Suppressor macrophage treated with lipopolysaccharide for 4 hours (primary cell): ENCODE measurements at regions not wholly inside any gene's neighbourhood (a gene's known extent, or its start where the extent isn't known, plus 50 kb on each side); places are given as distances from the start of the nearest gene placed in this dataset.

ENCODE experiments used
- DNase-seq: peaks from one replicate; pipeline ENCODE4 v3.0.0-alpha.2; 2020

DNA sequence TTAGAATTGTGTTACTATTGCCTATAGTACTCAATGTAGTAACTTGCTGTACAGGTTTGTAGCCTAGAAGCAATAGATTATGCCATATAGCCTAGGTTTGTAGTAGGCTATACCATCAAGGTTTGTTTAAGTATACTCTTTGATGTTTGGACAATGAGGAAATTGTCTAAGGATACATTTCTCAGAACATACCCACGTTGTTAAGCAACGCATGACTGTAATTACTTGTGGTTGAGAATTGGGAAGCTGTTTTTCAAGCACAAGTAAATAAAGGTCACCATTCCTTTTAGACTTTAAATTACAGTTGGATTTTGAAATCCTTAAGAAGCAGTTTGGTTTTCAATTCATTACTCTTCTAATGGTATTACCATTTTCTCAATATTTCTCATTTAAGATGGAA lies 89.8 kb upstream of the KCNH7 start:
- DNase-seq: peak; percentile 28

GRCh38 chr2:162926907-162927306 lies 88.3 kb upstream of the KCNH7 start:
- no peak for DNase-seq

DNA sequence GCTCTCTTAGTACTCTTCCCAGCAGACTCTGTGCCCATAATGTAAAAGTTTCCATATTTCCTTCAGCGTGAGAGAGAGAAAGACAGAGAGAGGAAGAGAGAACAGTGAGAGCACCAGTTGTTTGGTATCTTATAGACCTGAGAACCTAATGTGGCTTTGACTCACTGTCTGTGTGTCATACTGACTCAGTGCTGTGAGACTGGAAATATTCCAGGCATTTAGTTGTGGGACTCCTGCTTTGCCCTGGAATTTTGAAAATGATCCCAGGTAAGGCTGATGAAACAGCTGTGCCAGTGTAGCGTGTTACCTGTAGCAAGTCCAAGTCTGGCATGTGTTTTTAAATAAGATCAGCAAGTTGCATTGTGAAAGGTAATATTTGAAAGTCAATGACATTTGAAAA lies 87.9 kb upstream of the KCNH7 start:
- no peak for DNase-seq

- DNase-seq: no peak
These were observed 87.0 kb upstream of the KCNH7 start for GRCh38 chr2:162925595-162925994.

DNA sequence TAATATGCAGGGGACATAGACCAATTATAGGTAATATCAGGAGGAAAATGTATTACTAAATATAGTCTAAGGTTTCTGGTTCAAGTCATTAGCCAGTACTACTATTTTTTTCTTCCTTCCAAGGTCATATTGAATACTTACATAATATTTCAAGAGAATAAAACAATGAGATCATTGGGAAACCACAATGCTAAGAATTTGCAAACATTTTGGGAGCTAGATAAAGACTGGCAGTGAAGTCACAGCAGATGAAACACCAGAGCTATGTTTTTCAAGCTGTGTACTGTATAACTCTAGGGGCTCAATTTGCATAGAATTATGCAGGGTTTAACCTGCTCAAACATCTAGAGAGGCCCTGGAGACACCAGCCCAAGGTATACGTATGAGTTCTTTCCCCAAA lies 80.5 kb upstream of the KCNH7 start:
- DNase-seq: no peak

DNA sequence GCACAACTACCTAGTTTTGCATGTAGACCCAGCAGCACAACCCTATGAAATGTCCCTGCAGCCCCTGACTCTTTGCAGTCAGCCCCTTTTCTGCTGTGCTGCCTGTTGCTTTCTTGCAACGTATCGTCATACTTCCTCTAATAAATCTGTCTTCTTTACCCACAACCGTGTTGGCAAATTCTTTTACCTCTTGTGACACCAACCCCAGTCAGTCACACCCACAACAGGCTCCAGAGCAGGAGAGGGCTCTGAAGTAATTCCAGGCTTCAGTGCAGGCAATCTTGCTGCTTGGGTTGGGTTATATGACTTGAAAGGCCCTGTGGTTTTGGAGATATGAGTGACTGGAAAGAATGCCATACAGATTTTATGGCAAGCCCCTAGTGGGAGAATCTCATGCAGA lies 79.1 kb upstream of the KCNH7 start:
- DNase-seq: peak; percentile 5

DNA sequence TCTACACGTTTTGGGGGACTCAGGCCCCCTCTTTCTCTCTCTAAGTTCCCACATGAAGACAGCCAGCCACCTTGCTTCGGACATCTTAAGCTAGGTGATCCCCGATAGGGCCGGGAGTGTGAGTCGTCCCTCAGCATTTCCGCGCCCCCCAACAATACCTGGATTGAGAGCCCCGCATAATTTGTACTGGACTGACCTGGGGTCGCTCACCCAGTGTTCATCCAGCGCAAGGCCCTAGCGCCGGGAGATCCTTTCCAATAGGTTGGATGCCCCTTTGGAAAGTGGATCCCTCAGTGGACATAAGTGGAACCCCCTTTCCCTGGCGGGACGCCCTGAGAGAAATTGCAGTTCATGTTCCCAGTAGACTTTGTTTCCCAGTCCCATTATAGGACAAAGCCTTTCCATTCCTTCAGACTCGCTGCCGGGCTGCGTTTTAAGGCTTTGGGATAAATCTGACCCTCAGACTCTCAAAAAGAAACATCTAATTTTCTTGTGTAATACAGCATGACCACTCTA lies 77.8 kb upstream of the KCNH7 start:
- no peak for DNase-seq

- no peak for DNase-seq
These were observed 77.3 kb upstream of the KCNH7 start for GRCh38 chr2:162915858-162916257.

GRCh38 chr2:162914161-162914560 lies 75.6 kb upstream of the KCNH7 start:
- DNase-seq: no peak

DNA sequence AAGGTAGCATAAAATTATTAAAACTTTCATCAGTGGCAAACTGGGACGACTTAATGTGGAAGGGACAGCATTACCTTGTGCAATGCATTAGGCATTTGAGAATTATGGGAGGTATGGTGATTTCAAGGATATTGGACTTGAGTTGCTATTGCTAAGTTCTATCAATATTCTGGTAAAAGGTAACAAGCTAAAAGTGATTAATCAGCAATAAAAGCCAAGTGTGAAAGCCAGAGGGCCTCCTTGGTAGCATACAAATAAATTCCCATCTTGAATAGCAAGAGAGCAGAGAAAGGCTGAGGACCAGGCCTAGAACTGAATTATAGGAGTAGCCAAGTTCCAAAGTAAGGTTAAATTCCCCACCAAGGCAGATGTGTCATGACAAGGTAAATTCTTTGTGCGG lies 74.2 kb upstream of the KCNH7 start:
- no peak for DNase-seq

GRCh38 chr2:162908567-162908966 lies 70.0 kb upstream of the KCNH7 start:
- no peak for DNase-seq

DNA sequence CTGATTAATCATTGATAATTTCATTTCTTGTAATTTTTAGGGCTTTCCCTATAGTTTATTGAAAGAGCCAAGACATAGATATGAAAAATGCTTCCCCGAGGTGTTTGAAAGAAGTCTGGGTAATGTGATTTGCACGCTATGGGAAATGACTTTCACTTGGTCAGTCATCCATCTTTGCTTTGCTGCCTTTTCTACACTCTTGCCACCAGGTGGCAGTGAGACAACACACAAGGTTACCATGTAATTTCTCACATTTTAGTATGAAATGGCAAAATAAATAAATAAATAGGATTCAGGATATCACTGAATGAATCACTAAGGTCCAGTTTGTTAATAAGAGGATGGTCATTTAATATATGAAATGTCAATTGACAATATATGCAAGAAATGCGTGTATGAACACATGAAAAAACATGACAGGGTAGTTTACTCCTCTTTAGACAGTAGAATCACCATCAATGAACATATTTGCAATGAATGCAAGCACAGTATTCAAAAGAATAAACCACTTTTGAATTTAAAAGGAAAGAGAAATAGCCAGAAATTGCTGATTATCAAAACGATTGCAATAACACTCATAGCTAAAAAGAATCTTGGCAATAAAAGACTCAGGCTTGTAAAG lies 52.2 kb upstream of the KCNH7 start:
- peak; percentile 62 for DNase-seq

GRCh38 chr2:162888652-162889051 lies 50.1 kb upstream of the KCNH7 start:
- DNase-seq: no peak
